RCC 7860 (cell line): ENCODE measurements at regions not wholly inside any gene's neighbourhood (a gene's known extent, or its start where the extent isn't known, plus 50 kb on each side); places are given as distances from the start of the nearest gene placed in this dataset.

ENCODE experiments used
- DNase-seq: peaks from one replicate; pipeline ENCODE4 v3.0.0-alpha.2; 2015; ENCODE audit warnings: low spot score
- FAIRE-seq: peaks from 2 replicates; lab custom pipeline; 2012; peaks lifted over from hg19 to GRCh38; lab: Jason Lieb, UNC

GRCh38 chr4:156710365-156711192 is 261.0 kb downstream of the PDGFC start:
- no peak for DNase-seq
- FAIRE-seq, result no peak

GRCh38 chr4:156705311-156705710 is 266.3 kb downstream of the PDGFC start:
- no peak for FAIRE-seq
- no peak for DNase-seq

GRCh38 chr4:156695163-156695562 is 276.4 kb downstream of the PDGFC start:
- FAIRE-seq (no peak), DNase-seq (no peak)

- FAIRE-seq (no peak), DNase-seq (no peak)
These were observed 277.2 kb downstream of the PDGFC start for GRCh38 chr4:156694413-156694812.

GRCh38 chr4:156693557-156693956 is 278.0 kb downstream of the PDGFC start:
- DNase-seq (no peak), FAIRE-seq (no peak)

GRCh38 chr4:156692016-156692415 is 279.6 kb downstream of the PDGFC start:
- FAIRE-seq (no peak), DNase-seq (no peak)

- FAIRE-seq, result no peak
- no peak for DNase-seq
These were observed 281.0 kb downstream of the PDGFC start for GRCh38 chr4:156690572-156690971.

- FAIRE-seq (no peak), DNase-seq (no peak)
These were observed 285.5 kb downstream of the PDGFC start for GRCh38 chr4:156686120-156686519.

GRCh38 chr4:156685308-156685707 is 286.3 kb downstream of the PDGFC start:
- FAIRE-seq, result no peak
- DNase-seq, result peak; percentile 31

GRCh38 chr4:156677656-156678055 is 293.9 kb downstream of the PDGFC start:
- no peak for FAIRE-seq
- DNase-seq, result no peak

- DNase-seq (no peak), FAIRE-seq (no peak)
These were observed 294.5 kb downstream of the PDGFC start for GRCh38 chr4:156677131-156677531.

- FAIRE-seq (no peak), DNase-seq (no peak)
These were observed 295.3 kb downstream of the PDGFC start for GRCh38 chr4:156676116-156676851.

GRCh38 chr4:156673483-156673882 is 298.1 kb downstream of the PDGFC start:
- DNase-seq, result no peak
- FAIRE-seq, result no peak

- no peak for FAIRE-seq
These were observed 298.9 kb downstream of the PDGFC start for GRCh38 chr4:156672492-156673305.

GRCh38 chr4:156665780-156666366 is 305.7 kb downstream of the PDGFC start:
- FAIRE-seq (no peak), DNase-seq (no peak)

More at GRCh38 chr4:156672492-156673305, 298.9 kb downstream of the PDGFC start:
- no peak for DNase-seq

- no peak for DNase-seq
- no peak for FAIRE-seq
These were observed 307.9 kb downstream of the PDGFC start for GRCh38 chr4:156663663-156664062.

- DNase-seq, result no peak
- FAIRE-seq, result no peak
These were observed 308.7 kb downstream of the PDGFC start for GRCh38 chr4:156662921-156663320.

- DNase-seq (no peak), FAIRE-seq (no peak)
These were observed 310.0 kb downstream of the PDGFC start for GRCh38 chr4:156661555-156661954.

GRCh38 chr4:156660465-156660864 is 311.1 kb downstream of the PDGFC start:
- no peak for FAIRE-seq

GRCh38 chr4:156659983-156660382 is 311.6 kb downstream of the PDGFC start:
- no peak for FAIRE-seq

More at GRCh38 chr4:156660465-156660864, 311.1 kb downstream of the PDGFC start:
- no peak for DNase-seq

GRCh38 chr4:156659570-156659969 is 312.0 kb downstream of the PDGFC start:
- no peak for DNase-seq
- FAIRE-seq, result no peak

More at GRCh38 chr4:156659983-156660382, 311.6 kb downstream of the PDGFC start:
- DNase-seq, result no peak
